DND-41 (cell line): ENCODE measurements at regions not wholly inside any gene's neighbourhood (a gene's known extent, or its start where the extent isn't known, plus 50 kb on each side); places are given as distances from the start of the nearest gene placed in this dataset.

Experiments
- ATAC-seq: fragments of 200-7000 bp; cut with Tn5 transposase; 3 replicates; pipeline ENCODE4 v1.9.1; 2021; ENCODE audit warnings: low read depth; ENCODE audit not compliant: insufficient read depth
- DNase-seq: peaks from one replicate; pipeline ENCODE4 v3.0.0-alpha.2; 2020
- H2AFZ ChIP-seq: 2 replicates; pipeline ENCODE4 v1.6.0; 2012; ENCODE audit warnings: low read depth, low read length
- H3K27ac ChIP-seq: 2 replicates; pipeline ENCODE4 v1.5.1; 2012; ENCODE audit warnings: low read length, inconsistent platforms
- H3K27me3 ChIP-seq: fragments of 200-600 bp; sonication (generic); 2 replicates; pipeline ENCODE4 v1.6.0; 2012; ENCODE audit warnings: low read length, mild to moderate bottlenecking, inconsistent platforms; ENCODE audit not compliant: insufficient read depth, poor library complexity
- H3K36me3 ChIP-seq: 2 replicates; pipeline ENCODE4 v1.5.1; 2012; ENCODE audit warnings: low read length, inconsistent platforms; ENCODE audit not compliant: insufficient read depth
- H3K4me1 ChIP-seq: 2 replicates; pipeline ENCODE4 v1.5.1; 2012; ENCODE audit warnings: mild to moderate bottlenecking, low read length; ENCODE audit not compliant: insufficient read depth
- H3K4me2 ChIP-seq: 2 replicates; pipeline ENCODE4 v1.6.0; 2012; ENCODE audit warnings: mild to moderate bottlenecking, moderate library complexity, low read length, inconsistent platforms; ENCODE audit not compliant: insufficient read depth
- H3K4me3 ChIP-seq, 2 experiments: fragments of 200-600 bp in 1 of 2; shearing (Covaris generic) in 1 of 2; 2 replicates each; pipeline ENCODE4 v1.5.1; 2012 to 2016; ENCODE audit warnings: inconsistent platforms in 2 of 2, low read length in 2 of 2, mild to moderate bottlenecking in 2 of 2, low read depth in 1 of 2, moderate library complexity in 1 of 2
- H3K79me2 ChIP-seq: 2 replicates; pipeline ENCODE4 v1.6.0; 2012; ENCODE audit warnings: low read length, inconsistent platforms; ENCODE audit not compliant: insufficient read depth
- H3K9ac ChIP-seq: 2 replicates; pipeline ENCODE4 v1.6.0; 2012; ENCODE audit warnings: low read depth, mild to moderate bottlenecking, inconsistent platforms, low read length, moderate library complexity
- H3K9me3 ChIP-seq: 2 replicates; pipeline ENCODE4 v1.5.1; 2012; ENCODE audit warnings: low read length, moderate library complexity, mild to moderate bottlenecking, inconsistent platforms; ENCODE audit not compliant: insufficient read depth, severe bottlenecking
- H4K20me1 ChIP-seq: 2 replicates; pipeline ENCODE4 v1.6.0; 2012; ENCODE audit warnings: low read length; ENCODE audit not compliant: insufficient read depth
- CTCF ChIP-seq: IDR thresholded peaks from 2 replicates; pipeline ENCODE4 v1.5.1; 2012; ENCODE audit warnings: borderline replicate concordance, low read length, moderate library complexity, mild to moderate bottlenecking; ENCODE audit not compliant: poor library complexity, severe bottlenecking; ENCODE audit errors: extremely low read depth
- EZH2 ChIP-seq: IDR thresholded peaks from 3 replicates; pipeline ENCODE4 v1.6.1; 2012; ENCODE audit warnings: borderline replicate concordance, low read depth, mild to moderate bottlenecking, moderate library complexity, low read length, inconsistent platforms; ENCODE audit not compliant: severe bottlenecking

DNA sequence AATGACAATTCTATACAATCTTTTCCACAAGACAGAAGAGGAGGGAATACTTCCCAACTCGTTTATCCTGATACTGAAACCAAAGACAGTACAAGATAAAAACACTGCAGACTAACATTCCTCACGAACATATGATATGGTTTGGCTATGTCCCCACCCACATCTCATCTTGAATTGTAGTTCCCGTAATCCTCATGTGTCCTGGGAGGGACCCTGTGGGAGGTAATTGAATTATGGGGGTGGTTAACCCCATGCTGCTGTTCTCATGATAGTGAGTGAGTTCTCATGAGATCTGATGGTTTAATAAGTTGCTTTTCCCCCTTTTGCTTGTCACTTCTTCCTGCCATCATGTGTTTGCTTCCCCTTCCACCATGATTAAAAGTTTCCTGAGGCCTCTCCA, 83.9 kb upstream of the PROK2 start:
- Histone ChIP-seq H3K79me2 (no peaks in the 10 kb centered on the region), H3K4me2 (no peak overlapping the region), H3K4me1 (no peaks in the 10 kb centered on the region), H3K36me3 (no peaks in the 10 kb centered on the region), H3K9ac (no peak overlapping the region), H3K9me3 (no peaks in the 10 kb centered on the region), H3K27me3 (peaks cover 3% of the 10 kb centered on the region), H2AFZ (no peak overlapping the region), H3K27ac (no peak overlapping the region), H3K4me3 (no peak overlapping the region), H4K20me1 (no peaks in the 10 kb centered on the region)
- ATAC-seq (no peak), DNase-seq (no peak)
- TF ChIP-seq CTCF (no peak), EZH2 (no peak)

DNA sequence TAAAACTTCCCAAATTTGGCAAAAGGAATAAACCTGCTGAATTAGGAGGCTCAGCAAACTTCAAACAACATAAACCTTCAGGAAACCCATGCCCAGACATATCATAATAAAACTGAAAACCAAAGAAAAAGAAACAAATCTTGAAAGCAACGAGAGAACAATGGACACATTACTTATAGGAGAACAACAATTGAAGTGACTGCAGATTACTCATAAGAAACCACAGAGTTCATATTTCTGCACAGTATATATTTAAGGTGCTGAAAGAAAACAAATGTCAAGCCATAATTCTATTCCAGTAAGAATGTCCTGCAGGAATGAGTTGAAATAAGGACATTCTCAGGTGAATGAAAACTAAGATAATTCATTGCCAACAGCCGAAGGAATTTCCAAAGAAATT, 80.8 kb upstream of the PROK2 start:
- Histone ChIP-seq H3K79me2 (no peaks in the 10 kb centered on the region), H3K9ac (no peak overlapping the region), H3K4me2 (no peak overlapping the region), H3K27me3 (peaks cover 3% of the 10 kb centered on the region), H4K20me1 (no peaks in the 10 kb centered on the region), H3K9me3 (peaks cover 4% of the 10 kb centered on the region), H2AFZ (no peak overlapping the region), H3K27ac (no peak overlapping the region), H3K36me3 (no peaks in the 10 kb centered on the region), H3K4me1 (no peaks in the 10 kb centered on the region), H3K4me3 (no peak overlapping the region)
- TF ChIP-seq EZH2 (no peak), CTCF (no peak)
- ATAC-seq, result no peak
- DNase-seq, result no peak

GRCh38 chr3:71863563-71864190, 78.7 kb upstream of the PROK2 start:
- no peaks in the 10 kb centered on the region for H3K27me3 ChIP-seq

More at GRCh38 chr3:71863563-71864190, 78.7 kb upstream of the PROK2 start:
- Histone ChIP-seq H2AFZ (no peak overlapping the region), H3K4me1 (no peaks in the 10 kb centered on the region), H3K4me3 (no peak overlapping the region), H3K4me2 (no peak overlapping the region), H3K9me3 (peaks cover 11% of the 10 kb centered on the region), H4K20me1 (no peaks in the 10 kb centered on the region), H3K9ac (no peak overlapping the region), H3K79me2 (no peaks in the 10 kb centered on the region), H3K27ac (no peak overlapping the region), H3K36me3 (no peaks in the 10 kb centered on the region)
- no peak for TF ChIP-seq CTCF
- no peak for TF ChIP-seq EZH2
- no peak for DNase-seq
- no peak for ATAC-seq
